ENCODE measurements at regions not wholly inside any gene's neighbourhood (a gene's known extent, or its start where the extent isn't known, plus 50 kb on each side); places are given as distances from the start of the nearest gene placed in this dataset.
"Not testable (repeated sequence)": the region's sequence is repeated elsewhere in the genome, so short reads cannot be mapped to it uniquely, and the experiment has no call there.

- Mint-ChIP-seq H3K27ac (no peak overlapping the region), H3K36me3 (peaks cover 8% of the 10 kb centered on the region), H3K4me3 (no peak overlapping the region), H3K27me3 (peaks cover 0 to 6% of the 10 kb centered on the region in 2 donors), H3K9me3 (peaks cover 10 to 23% (median 22%) of the 10 kb centered on the region in 3 donors), H3K4me1 (no peaks in the 10 kb centered on the region)
- Histone ChIP-seq H3K9me3 (peaks cover 2% of the 10 kb centered on the region), H3K36me3 (ENCODE audit: control insufficient read depth in 2 of 2, extremely low read depth in 1 of 2, insufficient read depth in 1 of 2, low read length in 1 of 2) (no peaks in the 10 kb centered on the region), H3K27ac (ENCODE audit: low read length) (no peak overlapping the region), H3K4me1 (ENCODE audit: control insufficient read depth in 1 of 2, extremely low read depth in 1 of 2, insufficient read depth in 2 of 2, low read length in 2 of 2) (no peaks in the 10 kb centered on the region), H3K4me3 (ENCODE audit: control insufficient read depth in 1 of 2, extremely low read depth in 1 of 2, low read length in 1 of 2) (no peak overlapping the region), H3K27me3 (replicated peaks in 1 of 2; ENCODE audit: control insufficient read depth in 2 of 2, extremely low read depth in 1 of 2, insufficient read depth in 2 of 2, low read length in 1 of 2) (peaks cover 0 to 3% of the 10 kb centered on the region in 2 experiments)
- CTCF ChIA-PET, result no interaction called here
- POLR2A ChIA-PET, result no interaction called here
- DNase-seq, result no peak
- ATAC-seq (replicated peaks in 1 of 4), result no peak
- WGBS (ENCODE audit: insufficient coverage), result no CpG with 5 or more reads among the region's 2 CpGs
Observed at GRCh38 chr12:47481041-47481440, 224.8 kb downstream of the RPAP3 start.

- DNase-seq (no peak), ATAC-seq (replicated peaks in 1 of 4) (no peak)
- Mint-ChIP-seq H3K9me3 (peaks cover 15 to 34% (median 23%) of the 10 kb centered on the region in 3 donors), H3K4me3 (no peak overlapping the region), H3K4me1 (no peaks in the 10 kb centered on the region), H3K27me3 (peaks cover 0 to 7% of the 10 kb centered on the region in 2 donors), H3K27ac (no peak overlapping the region), H3K36me3 (peaks cover 12% of the 10 kb centered on the region)
- Histone ChIP-seq H3K4me3 (ENCODE audit: control insufficient read depth in 1 of 2, extremely low read depth in 1 of 2, low read length in 1 of 2) (no peak overlapping the region), H3K9me3 (peaks cover 2% of the 10 kb centered on the region), H3K27me3 (replicated peaks in 1 of 2; ENCODE audit: control insufficient read depth in 2 of 2, extremely low read depth in 1 of 2, insufficient read depth in 2 of 2, low read length in 1 of 2) (peaks cover 0 to 8% of the 10 kb centered on the region in 2 experiments), H3K4me1 (ENCODE audit: control insufficient read depth in 1 of 2, extremely low read depth in 1 of 2, insufficient read depth in 2 of 2, low read length in 2 of 2) (no peaks in the 10 kb centered on the region), H3K36me3 (ENCODE audit: control insufficient read depth in 2 of 2, extremely low read depth in 1 of 2, insufficient read depth in 1 of 2, low read length in 1 of 2) (no peaks in the 10 kb centered on the region), H3K27ac (ENCODE audit: low read length) (no peak overlapping the region)
- WGBS (ENCODE audit: insufficient coverage), result no CpG with 5 or more reads among the region's 1 CpG
- CTCF ChIA-PET, result no interaction called here
- POLR2A ChIA-PET, result no interaction called here
Observed at GRCh38 chr12:47478426-47478825, 227.4 kb downstream of the RPAP3 start.

- H3K4me3 Mint-ChIP-seq, result no peak overlapping the region
- H3K4me1 ChIP-seq (ENCODE audit: control insufficient read depth in 1 of 2, extremely low read depth in 1 of 2, insufficient read depth in 2 of 2, low read length in 2 of 2), result no peaks in the 10 kb centered on the region
- H3K27ac ChIP-seq (ENCODE audit: low read length), result no peak overlapping the region
- peaks cover 2 to 3% of the 10 kb centered on the region in 2 donors for H3K27me3 Mint-ChIP-seq
- no peaks in the 10 kb centered on the region for H3K4me1 Mint-ChIP-seq
- peaks cover 2% of the 10 kb centered on the region for H3K9me3 ChIP-seq
- ChIA-PET CTCF (no interaction called here), POLR2A (no interaction called here)
- H3K36me3 ChIP-seq (ENCODE audit: control insufficient read depth in 2 of 2, extremely low read depth in 1 of 2, insufficient read depth in 1 of 2, low read length in 1 of 2), result no peaks in the 10 kb centered on the region
- no peak overlapping the region for H3K27ac Mint-ChIP-seq
- 40% methylated on average over 1 of the region's 3 CpGs for WGBS (ENCODE audit: insufficient coverage)
- H3K4me3 ChIP-seq (ENCODE audit: control insufficient read depth in 1 of 2, extremely low read depth in 1 of 2, low read length in 1 of 2), result no peak overlapping the region
- DNase-seq, result no peak
- H3K27me3 ChIP-seq (replicated peaks in 1 of 2; ENCODE audit: control insufficient read depth in 2 of 2, extremely low read depth in 1 of 2, insufficient read depth in 2 of 2, low read length in 1 of 2), result peaks cover 0 to 8% of the 10 kb centered on the region in 2 experiments
- H3K36me3 Mint-ChIP-seq, result peaks cover 8% of the 10 kb centered on the region
- no peak for ATAC-seq (replicated peaks in 1 of 4)
- peaks cover 15 to 28% (median 23%) of the 10 kb centered on the region in 3 donors for H3K9me3 Mint-ChIP-seq
Observed at GRCh38 chr12:47473091-47473490, 232.7 kb downstream of the RPAP3 start.

- H3K4me3 ChIP-seq (ENCODE audit: control insufficient read depth in 1 of 2, extremely low read depth in 1 of 2, low read length in 1 of 2); H3K36me3 Mint-ChIP-seq; H3K27ac Mint-ChIP-seq; H3K4me1 ChIP-seq (ENCODE audit: control insufficient read depth in 1 of 2, extremely low read depth in 1 of 2, insufficient read depth in 2 of 2, low read length in 2 of 2); H3K9me3 Mint-ChIP-seq; ATAC-seq (replicated peaks in 1 of 4); H3K4me1 Mint-ChIP-seq; H3K27me3 Mint-ChIP-seq; DNase-seq; CTCF ChIA-PET; H3K9me3 ChIP-seq; H3K36me3 ChIP-seq (ENCODE audit: control insufficient read depth in 2 of 2, extremely low read depth in 1 of 2, insufficient read depth in 1 of 2, low read length in 1 of 2); H3K27ac ChIP-seq (ENCODE audit: low read length); H3K27me3 ChIP-seq (replicated peaks in 1 of 2; ENCODE audit: control insufficient read depth in 2 of 2, extremely low read depth in 1 of 2, insufficient read depth in 2 of 2, low read length in 1 of 2); H3K4me3 Mint-ChIP-seq: not testable (repeated sequence)
- WGBS (ENCODE audit: insufficient coverage), result no CpG with 5 or more reads among the region's 1 CpG
- POLR2A ChIA-PET, result interaction anchor here in 1 of 2 donors (0.7 kb wide), 1 partner anchor 21 kb away, joined by 4 read pairs; no protein-coding TSS in a partner anchor
Observed at GRCh38 chr12:47470349-47470748, 235.5 kb downstream of the RPAP3 start.

GRCh38 chr12:47463918-47464317 is 241.9 kb downstream of the RPAP3 start:
- peaks cover 0 to 23% (median 8%) of the 10 kb centered on the region in 3 donors for H3K9me3 Mint-ChIP-seq
- H3K27ac ChIP-seq (ENCODE audit: low read length); H3K4me1 Mint-ChIP-seq; POLR2A ChIA-PET; H3K4me1 ChIP-seq (ENCODE audit: control insufficient read depth in 1 of 2, extremely low read depth in 1 of 2, insufficient read depth in 2 of 2, low read length in 2 of 2); H3K27ac Mint-ChIP-seq; CTCF ChIA-PET; DNase-seq; H3K27me3 Mint-ChIP-seq; ATAC-seq (replicated peaks in 1 of 4); H3K36me3 Mint-ChIP-seq; H3K4me3 Mint-ChIP-seq; H3K36me3 ChIP-seq (ENCODE audit: control insufficient read depth in 2 of 2, extremely low read depth in 1 of 2, insufficient read depth in 1 of 2, low read length in 1 of 2); H3K27me3 ChIP-seq (replicated peaks in 1 of 2; ENCODE audit: control insufficient read depth in 2 of 2, extremely low read depth in 1 of 2, insufficient read depth in 2 of 2, low read length in 1 of 2); H3K4me3 ChIP-seq (ENCODE audit: control insufficient read depth in 1 of 2, extremely low read depth in 1 of 2, low read length in 1 of 2); H3K9me3 ChIP-seq: not testable (repeated sequence)
- WGBS (ENCODE audit: insufficient coverage), result no CpG with 5 or more reads among the region's 5 CpGs

GRCh38 chr12:47458279-47458678 is 247.6 kb downstream of the RPAP3 start:
- DNase-seq, result no peak
- CTCF ChIA-PET, result no interaction called here
- H3K27me3 ChIP-seq (replicated peaks in 1 of 2; ENCODE audit: control insufficient read depth in 2 of 2, extremely low read depth in 1 of 2, insufficient read depth in 2 of 2, low read length in 1 of 2), result no peaks in the 10 kb centered on the region
- no peak overlapping the region for H3K27ac ChIP-seq (ENCODE audit: low read length)
- 92% methylated on average over 2 of the region's 4 CpGs for WGBS (ENCODE audit: insufficient coverage)
- Mint-ChIP-seq H3K9me3 (peaks cover 0 to 25% (median 4%) of the 10 kb centered on the region in 3 donors), H3K27ac (no peak overlapping the region), H3K36me3 (peaks cover 4% of the 10 kb centered on the region), H3K4me1 (peaks cover 0 to 4% (median 0%) of the 10 kb centered on the region in 3 donors), H3K27me3 (peaks cover 3 to 9% of the 10 kb centered on the region in 2 donors), H3K4me3 (no peak overlapping the region)
- no peak for ATAC-seq (replicated peaks in 1 of 4)
- H3K36me3 ChIP-seq (ENCODE audit: control insufficient read depth in 2 of 2, extremely low read depth in 1 of 2, insufficient read depth in 1 of 2, low read length in 1 of 2), result peaks cover 0 to 4% of the 10 kb centered on the region in 2 donors
- H3K9me3 ChIP-seq, result peaks cover under 1% of the 10 kb centered on the region
- H3K4me3 ChIP-seq (ENCODE audit: control insufficient read depth in 1 of 2, extremely low read depth in 1 of 2, low read length in 1 of 2), result no peak overlapping the region
- POLR2A ChIA-PET, result no interaction called here
- no peaks in the 10 kb centered on the region for H3K4me1 ChIP-seq (ENCODE audit: control insufficient read depth in 1 of 2, extremely low read depth in 1 of 2, insufficient read depth in 2 of 2, low read length in 2 of 2)

GRCh38 chr12:47449797-47450196 is 256.0 kb downstream of the RPAP3 start:
- Histone ChIP-seq H3K36me3 (ENCODE audit: control insufficient read depth in 2 of 2, extremely low read depth in 1 of 2, insufficient read depth in 1 of 2, low read length in 1 of 2) (no peaks in the 10 kb centered on the region), H3K27me3 (replicated peaks in 1 of 2; ENCODE audit: control insufficient read depth in 2 of 2, extremely low read depth in 1 of 2, insufficient read depth in 2 of 2, low read length in 1 of 2) (peaks cover 0 to 2% of the 10 kb centered on the region in 2 experiments), H3K9me3 (no peaks in the 10 kb centered on the region), H3K4me3 (ENCODE audit: control insufficient read depth in 1 of 2, extremely low read depth in 1 of 2, low read length in 1 of 2) (no peak overlapping the region), H3K27ac (ENCODE audit: low read length) (no peak overlapping the region), H3K4me1 (ENCODE audit: control insufficient read depth in 1 of 2, extremely low read depth in 1 of 2, insufficient read depth in 2 of 2, low read length in 2 of 2) (no peaks in the 10 kb centered on the region)
- POLR2A ChIA-PET, result no interaction called here
- peaks cover 0 to 6% (median 5%) of the 10 kb centered on the region in 3 donors for H3K9me3 Mint-ChIP-seq
- WGBS (ENCODE audit: insufficient coverage), result 86% methylated on average over 1 of the region's 1 CpG
- ATAC-seq (replicated peaks in 1 of 4) (no peak), DNase-seq (no peak)
- H3K36me3 Mint-ChIP-seq, result peaks cover 2% of the 10 kb centered on the region
- no peak overlapping the region for H3K4me3 Mint-ChIP-seq
- peaks cover 1 to 6% of the 10 kb centered on the region in 2 donors for H3K27me3 Mint-ChIP-seq
- no peak overlapping the region for H3K27ac Mint-ChIP-seq
- CTCF ChIA-PET, result no interaction called here
- H3K4me1 Mint-ChIP-seq, result no peaks in the 10 kb centered on the region

Measured in T-cell (primary cell).